ENCODE measurements at regions not wholly inside any gene's neighbourhood (a gene's known extent, or its start where the extent isn't known, plus 50 kb on each side); places are given as distances from the start of the nearest gene placed in this dataset.

DNA sequence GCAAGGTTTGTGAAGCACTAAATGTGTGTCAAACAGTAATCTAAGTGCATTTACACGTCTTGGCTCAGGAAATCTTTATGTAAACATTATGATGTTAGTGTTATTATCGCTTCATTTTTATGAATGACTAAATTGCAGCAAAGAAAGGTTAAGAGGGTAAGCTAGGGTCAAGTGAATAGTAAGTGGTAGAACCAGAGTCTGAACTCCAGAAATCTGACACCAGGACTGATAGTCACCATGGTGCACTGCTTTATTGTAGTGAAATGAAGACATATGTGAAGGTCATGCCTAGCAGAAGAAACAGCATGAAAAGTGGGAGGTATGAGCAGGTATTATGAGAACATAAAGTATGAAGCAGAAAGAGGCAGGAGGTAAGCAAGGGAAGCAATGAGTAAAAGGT lies 368.7 kb upstream of the TENM4 start:
- TF ChIP-seq, protein P1, sequence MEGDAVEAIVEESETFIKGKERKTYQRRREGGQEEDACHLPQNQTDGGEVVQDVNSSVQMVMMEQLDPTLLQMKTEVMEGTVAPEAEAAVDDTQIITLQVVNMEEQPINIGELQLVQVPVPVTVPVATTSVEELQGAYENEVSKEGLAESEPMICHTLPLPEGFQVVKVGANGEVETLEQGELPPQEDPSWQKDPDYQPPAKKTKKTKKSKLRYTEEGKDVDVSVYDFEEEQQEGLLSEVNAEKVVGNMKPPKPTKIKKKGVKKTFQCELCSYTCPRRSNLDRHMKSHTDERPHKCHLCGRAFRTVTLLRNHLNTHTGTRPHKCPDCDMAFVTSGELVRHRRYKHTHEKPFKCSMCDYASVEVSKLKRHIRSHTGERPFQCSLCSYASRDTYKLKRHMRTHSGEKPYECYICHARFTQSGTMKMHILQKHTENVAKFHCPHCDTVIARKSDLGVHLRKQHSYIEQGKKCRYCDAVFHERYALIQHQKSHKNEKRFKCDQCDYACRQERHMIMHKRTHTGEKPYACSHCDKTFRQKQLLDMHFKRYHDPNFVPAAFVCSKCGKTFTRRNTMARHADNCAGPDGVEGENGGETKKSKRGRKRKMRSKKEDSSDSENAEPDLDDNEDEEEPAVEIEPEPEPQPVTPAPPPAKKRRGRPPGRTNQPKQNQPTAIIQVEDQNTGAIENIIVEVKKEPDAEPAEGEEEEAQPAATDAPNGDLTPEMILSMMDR (IDR thresholded peaks at IDR 0.05; ENCODE audit: extremely low read depth in 1 of 2, insufficient read depth in 1 of 2, low read depth in 1 of 2, low read length in 2 of 2): no peak
- TF ChIP-seq EZH2 (IDR thresholded peaks at IDR 0.05; ENCODE audit: borderline replicate concordance, low read depth, low read length, severe bottlenecking): no peak
- no peak for TF ChIP-seq POLR2A (IDR thresholded peaks at IDR 0.05; ENCODE audit: low read depth, low read length)
- no peak for TF ChIP-seq JUN (IDR thresholded peaks at IDR 0.05; ENCODE audit: borderline replicate concordance, insufficient read depth, insufficient read length, low read depth)
- no peak for TF ChIP-seq POLR2AphosphoS5 (IDR thresholded peaks at IDR 0.05; ENCODE audit: insufficient read depth, low read depth, low read length)
- TF ChIP-seq MYC (IDR thresholded peaks at IDR 0.05; ENCODE audit: low read depth, low read length): no peak
- no peak for TF ChIP-seq FOS (IDR thresholded peaks at IDR 0.05; ENCODE audit: borderline replicate concordance, insufficient read depth, low read length)
- TF ChIP-seq GATA2 (IDR thresholded peaks at IDR 0.05; ENCODE audit: insufficient read depth, insufficient read length, low read depth, low read length): no peak
- TF ChIP-seq, protein P2, sequence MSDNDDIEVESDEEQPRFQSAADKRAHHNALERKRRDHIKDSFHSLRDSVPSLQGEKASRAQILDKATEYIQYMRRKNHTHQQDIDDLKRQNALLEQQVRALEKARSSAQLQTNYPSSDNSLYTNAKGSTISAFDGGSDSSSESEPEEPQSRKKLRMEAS (IDR thresholded peaks at IDR 0.05; ENCODE audit: insufficient read depth, insufficient read length): no peak
